ENCODE measurements at regions not wholly inside any gene's neighbourhood (a gene's known extent, or its start where the extent isn't known, plus 50 kb on each side); places are given as distances from the start of the nearest gene placed in this dataset.
"Not testable (repeated sequence)": the region's sequence is repeated elsewhere in the genome, so short reads cannot be mapped to it uniquely, and the experiment has no call there.

- no peaks in the 10 kb centered on the region for H3K36me3 ChIP-seq (ENCODE audit: insufficient read depth)
- no peak overlapping the region for H3K27ac ChIP-seq (ENCODE audit: low read depth)
- H3K4me1 ChIP-seq (ENCODE audit: insufficient read depth) = no peaks in the 10 kb centered on the region
- 8% methylated on average over 1 of the region's 1 CpG for WGBS
- no peak for DNase-seq (ENCODE audit: extremely low spot score)
- no peak overlapping the region for H3K4me3 ChIP-seq (ENCODE audit: low read depth, low read length)
Measured at GRCh38 chr20:1845163-1845523, 50.1 kb upstream of the SIRPA start.

GRCh38 chr20:1844325-1845162, 50.7 kb upstream of the SIRPA start:
- H3K4me1 ChIP-seq (ENCODE audit: insufficient read depth) = no peaks in the 10 kb centered on the region
- H3K36me3 ChIP-seq (ENCODE audit: insufficient read depth) = no peaks in the 10 kb centered on the region
- DNase-seq (ENCODE audit: extremely low spot score) = no peak
- 13% methylated on average over 10 of the region's 10 CpGs for WGBS
- no peak overlapping the region for H3K4me3 ChIP-seq (ENCODE audit: low read depth, low read length)
- no peak overlapping the region for H3K27ac ChIP-seq (ENCODE audit: low read depth)

GRCh38 chr20:1842281-1842680, 52.9 kb upstream of the SIRPA start:
- H3K4me3 ChIP-seq (ENCODE audit: low read depth, low read length) = no peak overlapping the region
- no peaks in the 10 kb centered on the region for H3K4me1 ChIP-seq (ENCODE audit: insufficient read depth)
- H3K36me3 ChIP-seq (ENCODE audit: insufficient read depth) = no peaks in the 10 kb centered on the region
- WGBS = 85% methylated on average over 7 of the region's 7 CpGs
- no peak overlapping the region for H3K27ac ChIP-seq (ENCODE audit: low read depth)
- DNase-seq (ENCODE audit: extremely low spot score) = no peak

- Histone ChIP-seq H3K36me3 (ENCODE audit: insufficient read depth) (no peaks in the 10 kb centered on the region), H3K27ac (ENCODE audit: low read depth) (no peak overlapping the region), H3K4me1 (ENCODE audit: insufficient read depth) (no peaks in the 10 kb centered on the region), H3K4me3 (ENCODE audit: low read depth, low read length) (no peak overlapping the region)
- 73% methylated on average over 6 of the region's 6 CpGs for WGBS
- no peak for DNase-seq (ENCODE audit: extremely low spot score)
Measured at GRCh38 chr20:1841554-1842140, 53.6 kb upstream of the SIRPA start.

- DNase-seq (ENCODE audit: extremely low spot score) = no peak
- no peaks in the 10 kb centered on the region for H3K36me3 ChIP-seq (ENCODE audit: insufficient read depth)
- no peak overlapping the region for H3K4me3 ChIP-seq (ENCODE audit: low read depth, low read length)
- no peak overlapping the region for H3K27ac ChIP-seq (ENCODE audit: low read depth)
- 84% methylated on average over 7 of the region's 7 CpGs for WGBS
- no peaks in the 10 kb centered on the region for H3K4me1 ChIP-seq (ENCODE audit: insufficient read depth)
Measured at GRCh38 chr20:1840817-1841553, 54.2 kb upstream of the SIRPA start.

GRCh38 chr20:1839376-1840317, 55.6 kb upstream of the SIRPA start:
- not testable (repeated sequence) for H3K4me1 ChIP-seq (ENCODE audit: insufficient read depth); H3K27ac ChIP-seq (ENCODE audit: low read depth)

GRCh38 chr20:1838556-1839279, 56.5 kb upstream of the SIRPA start:
- H3K4me1 ChIP-seq (ENCODE audit: insufficient read depth) = no peaks in the 10 kb centered on the region
- DNase-seq (ENCODE audit: extremely low spot score) = no peak

More at GRCh38 chr20:1839376-1840317, 55.6 kb upstream of the SIRPA start:
- H3K36me3 ChIP-seq (ENCODE audit: insufficient read depth); H3K4me3 ChIP-seq (ENCODE audit: low read depth, low read length); DNase-seq (ENCODE audit: extremely low spot score): not testable (repeated sequence)
- 84% methylated on average over 19 of the region's 23 CpGs for WGBS

GRCh38 chr20:1835186-1836035, 59.8 kb upstream of the SIRPA start:
- Histone ChIP-seq H3K27ac (ENCODE audit: low read depth) (no peak overlapping the region), H3K4me1 (ENCODE audit: insufficient read depth) (no peaks in the 10 kb centered on the region), H3K4me3 (ENCODE audit: low read depth, low read length) (no peak overlapping the region), H3K36me3 (ENCODE audit: insufficient read depth) (no peaks in the 10 kb centered on the region)
- WGBS = 37% methylated on average over 16 of the region's 16 CpGs
- no peak for DNase-seq (ENCODE audit: extremely low spot score)

More at GRCh38 chr20:1838556-1839279, 56.5 kb upstream of the SIRPA start:
- WGBS = 46% methylated on average over 6 of the region's 6 CpGs
- Histone ChIP-seq H3K27ac (ENCODE audit: low read depth) (no peak overlapping the region), H3K4me3 (ENCODE audit: low read depth, low read length) (no peak overlapping the region), H3K36me3 (ENCODE audit: insufficient read depth) (no peaks in the 10 kb centered on the region)

GRCh38 chr20:1833728-1834726, 61.2 kb upstream of the SIRPA start:
- Histone ChIP-seq H3K27ac (ENCODE audit: low read depth) (no peak overlapping the region), H3K4me3 (ENCODE audit: low read depth, low read length) (no peak overlapping the region), H3K36me3 (ENCODE audit: insufficient read depth) (no peaks in the 10 kb centered on the region), H3K4me1 (ENCODE audit: insufficient read depth) (no peaks in the 10 kb centered on the region)
- 91% methylated on average over 4 of the region's 4 CpGs for WGBS
- no peak for DNase-seq (ENCODE audit: extremely low spot score)

GRCh38 chr20:1833216-1833615, 62.0 kb upstream of the SIRPA start:
- no peaks in the 10 kb centered on the region for H3K4me1 ChIP-seq (ENCODE audit: insufficient read depth)
- H3K4me3 ChIP-seq (ENCODE audit: low read depth, low read length) = no peak overlapping the region
- H3K36me3 ChIP-seq (ENCODE audit: insufficient read depth) = no peaks in the 10 kb centered on the region
- no peak for DNase-seq (ENCODE audit: extremely low spot score)
- H3K27ac ChIP-seq (ENCODE audit: low read depth) = no peak overlapping the region
- 86% methylated on average over 4 of the region's 4 CpGs for WGBS

- 81% methylated on average over 13 of the region's 13 CpGs for WGBS
- no peaks in the 10 kb centered on the region for H3K4me1 ChIP-seq (ENCODE audit: insufficient read depth)
- no peaks in the 10 kb centered on the region for H3K36me3 ChIP-seq (ENCODE audit: insufficient read depth)
- no peak for DNase-seq (ENCODE audit: extremely low spot score)
- no peak overlapping the region for H3K4me3 ChIP-seq (ENCODE audit: low read depth, low read length)
- H3K27ac ChIP-seq (ENCODE audit: low read depth) = no peak overlapping the region
Measured at GRCh38 chr20:1832634-1833033, 62.6 kb upstream of the SIRPA start.

All from urinary bladder (tissue), 3 donors.